ENCODE measurements at regions not wholly inside any gene's neighbourhood (a gene's known extent, or its start where the extent isn't known, plus 50 kb on each side); places are given as distances from the start of the nearest gene placed in this dataset.

- Histone ChIP-seq H3K4me3 (ENCODE audit: low read length) (peak overlapping the region; percentile 18), H3K27me3 (replicated peaks; ENCODE audit: control insufficient read depth, insufficient read depth, low read length) (no peaks in the 10 kb centered on the region), H3K4me1 (ENCODE audit: control insufficient read depth, insufficient read depth, low read length) (peaks cover 25% of the 10 kb centered on the region), H3K9ac (ENCODE audit: low read length) (peak overlapping the region; percentile 71), H3K9me3 (ENCODE audit: control insufficient read depth, low read length) (peaks cover 9% of the 10 kb centered on the region), H3K36me3 (ENCODE audit: control insufficient read depth, insufficient read depth, low read length, severe bottlenecking) (no peaks in the 10 kb centered on the region)
- DNase-seq (ENCODE audit: low read depth), result peak; percentile 95
Measured at GRCh38 chr6:3585320-3585935, 128.6 kb upstream of the SLC22A23 start.

GRCh38 chr6:3584606-3585005, 127.8 kb upstream of the SLC22A23 start:
- no peak overlapping the region for H3K4me3 ChIP-seq (ENCODE audit: low read length)
- H3K4me1 ChIP-seq (ENCODE audit: control insufficient read depth, insufficient read depth, low read length), result peaks cover 25% of the 10 kb centered on the region
- peak overlapping the region; percentile 9 for H3K9ac ChIP-seq (ENCODE audit: low read length)
- no peak for DNase-seq (ENCODE audit: low read depth)
- H3K9me3 ChIP-seq (ENCODE audit: control insufficient read depth, low read length), result peaks cover 9% of the 10 kb centered on the region
- no peaks in the 10 kb centered on the region for H3K27me3 ChIP-seq (replicated peaks; ENCODE audit: control insufficient read depth, insufficient read depth, low read length)
- H3K36me3 ChIP-seq (ENCODE audit: control insufficient read depth, insufficient read depth, low read length, severe bottlenecking), result no peaks in the 10 kb centered on the region

GRCh38 chr6:3581469-3581868, 124.6 kb upstream of the SLC22A23 start:
- DNase-seq (ENCODE audit: low read depth), result no peak
- H3K4me3 ChIP-seq (ENCODE audit: low read length), result no peak overlapping the region
- H3K9me3 ChIP-seq (ENCODE audit: control insufficient read depth, low read length), result no peaks in the 10 kb centered on the region
- no peak overlapping the region for H3K9ac ChIP-seq (ENCODE audit: low read length)
- H3K27me3 ChIP-seq (replicated peaks; ENCODE audit: control insufficient read depth, insufficient read depth, low read length), result no peaks in the 10 kb centered on the region
- H3K4me1 ChIP-seq (ENCODE audit: control insufficient read depth, insufficient read depth, low read length), result peaks cover 25% of the 10 kb centered on the region
- no peaks in the 10 kb centered on the region for H3K36me3 ChIP-seq (ENCODE audit: control insufficient read depth, insufficient read depth, low read length, severe bottlenecking)

- no peak for DNase-seq (ENCODE audit: low read depth)
- no peak overlapping the region for H3K4me3 ChIP-seq (ENCODE audit: low read length)
- H3K36me3 ChIP-seq (ENCODE audit: control insufficient read depth, insufficient read depth, low read length, severe bottlenecking), result no peaks in the 10 kb centered on the region
- no peak overlapping the region for H3K9ac ChIP-seq (ENCODE audit: low read length)
- no peaks in the 10 kb centered on the region for H3K27me3 ChIP-seq (replicated peaks; ENCODE audit: control insufficient read depth, insufficient read depth, low read length)
- H3K4me1 ChIP-seq (ENCODE audit: control insufficient read depth, insufficient read depth, low read length), result peaks cover 11% of the 10 kb centered on the region
- no peaks in the 10 kb centered on the region for H3K9me3 ChIP-seq (ENCODE audit: control insufficient read depth, low read length)
Measured at GRCh38 chr6:3579652-3580175, 122.9 kb upstream of the SLC22A23 start.

- Histone ChIP-seq H3K9ac (ENCODE audit: low read length) (no peak overlapping the region), H3K4me1 (ENCODE audit: control insufficient read depth, insufficient read depth, low read length) (peaks cover 4% of the 10 kb centered on the region), H3K9me3 (ENCODE audit: control insufficient read depth, low read length) (no peaks in the 10 kb centered on the region), H3K27me3 (replicated peaks; ENCODE audit: control insufficient read depth, insufficient read depth, low read length) (no peaks in the 10 kb centered on the region), H3K4me3 (ENCODE audit: low read length) (no peak overlapping the region), H3K36me3 (ENCODE audit: control insufficient read depth, insufficient read depth, low read length, severe bottlenecking) (no peaks in the 10 kb centered on the region)
- DNase-seq (ENCODE audit: low read depth), result no peak
Measured at GRCh38 chr6:3578981-3579380, 122.1 kb upstream of the SLC22A23 start.

GRCh38 chr6:3577517-3577916, 120.7 kb upstream of the SLC22A23 start:
- Histone ChIP-seq H3K4me3 (ENCODE audit: low read length) (no peak overlapping the region), H3K4me1 (ENCODE audit: control insufficient read depth, insufficient read depth, low read length) (no peaks in the 10 kb centered on the region), H3K36me3 (ENCODE audit: control insufficient read depth, insufficient read depth, low read length, severe bottlenecking) (no peaks in the 10 kb centered on the region), H3K9ac (ENCODE audit: low read length) (no peak overlapping the region), H3K27me3 (replicated peaks; ENCODE audit: control insufficient read depth, insufficient read depth, low read length) (no peaks in the 10 kb centered on the region), H3K9me3 (ENCODE audit: control insufficient read depth, low read length) (no peaks in the 10 kb centered on the region)
- no peak for DNase-seq (ENCODE audit: low read depth)

GRCh38 chr6:3575701-3576100, 118.9 kb upstream of the SLC22A23 start:
- H3K9me3 ChIP-seq (ENCODE audit: control insufficient read depth, low read length), result no peaks in the 10 kb centered on the region
- H3K4me3 ChIP-seq (ENCODE audit: low read length), result no peak overlapping the region
- H3K36me3 ChIP-seq (ENCODE audit: control insufficient read depth, insufficient read depth, low read length, severe bottlenecking), result no peaks in the 10 kb centered on the region
- no peak for DNase-seq (ENCODE audit: low read depth)
- H3K9ac ChIP-seq (ENCODE audit: low read length), result no peak overlapping the region
- H3K4me1 ChIP-seq (ENCODE audit: control insufficient read depth, insufficient read depth, low read length), result no peaks in the 10 kb centered on the region
- H3K27me3 ChIP-seq (replicated peaks; ENCODE audit: control insufficient read depth, insufficient read depth, low read length), result no peaks in the 10 kb centered on the region

- Histone ChIP-seq H3K9me3 (ENCODE audit: control insufficient read depth, low read length) (no peaks in the 10 kb centered on the region), H3K9ac (ENCODE audit: low read length) (no peak overlapping the region), H3K4me3 (ENCODE audit: low read length) (no peak overlapping the region), H3K4me1 (ENCODE audit: control insufficient read depth, insufficient read depth, low read length) (no peaks in the 10 kb centered on the region), H3K27me3 (replicated peaks; ENCODE audit: control insufficient read depth, insufficient read depth, low read length) (peaks cover 3% of the 10 kb centered on the region), H3K36me3 (ENCODE audit: control insufficient read depth, insufficient read depth, low read length, severe bottlenecking) (no peaks in the 10 kb centered on the region)
- DNase-seq (ENCODE audit: low read depth), result no peak
Measured at GRCh38 chr6:3575166-3575565, 118.3 kb upstream of the SLC22A23 start.

GRCh38 chr6:3573670-3574069, 116.8 kb upstream of the SLC22A23 start:
- H3K4me3 ChIP-seq (ENCODE audit: low read length), result no peak overlapping the region
- no peak overlapping the region for H3K9ac ChIP-seq (ENCODE audit: low read length)
- peaks cover 3% of the 10 kb centered on the region for H3K27me3 ChIP-seq (replicated peaks; ENCODE audit: control insufficient read depth, insufficient read depth, low read length)
- H3K4me1 ChIP-seq (ENCODE audit: control insufficient read depth, insufficient read depth, low read length), result no peaks in the 10 kb centered on the region
- DNase-seq (ENCODE audit: low read depth), result no peak
- no peaks in the 10 kb centered on the region for H3K9me3 ChIP-seq (ENCODE audit: control insufficient read depth, low read length)
- H3K36me3 ChIP-seq (ENCODE audit: control insufficient read depth, insufficient read depth, low read length, severe bottlenecking), result no peaks in the 10 kb centered on the region

- DNase-seq (ENCODE audit: low read depth), result no peak
- no peaks in the 10 kb centered on the region for H3K9me3 ChIP-seq (ENCODE audit: control insufficient read depth, low read length)
- no peaks in the 10 kb centered on the region for H3K36me3 ChIP-seq (ENCODE audit: control insufficient read depth, insufficient read depth, low read length, severe bottlenecking)
- H3K4me1 ChIP-seq (ENCODE audit: control insufficient read depth, insufficient read depth, low read length), result no peaks in the 10 kb centered on the region
- H3K4me3 ChIP-seq (ENCODE audit: low read length), result no peak overlapping the region
- no peak overlapping the region for H3K9ac ChIP-seq (ENCODE audit: low read length)
- H3K27me3 ChIP-seq (replicated peaks; ENCODE audit: control insufficient read depth, insufficient read depth, low read length), result peaks cover 3% of the 10 kb centered on the region
Measured at GRCh38 chr6:3571836-3572235, 115.0 kb upstream of the SLC22A23 start.

- peaks cover 3% of the 10 kb centered on the region for H3K27me3 ChIP-seq (replicated peaks; ENCODE audit: control insufficient read depth, insufficient read depth, low read length)
- DNase-seq (ENCODE audit: low read depth), result no peak
- no peak overlapping the region for H3K4me3 ChIP-seq (ENCODE audit: low read length)
- H3K4me1 ChIP-seq (ENCODE audit: control insufficient read depth, insufficient read depth, low read length), result no peaks in the 10 kb centered on the region
- no peaks in the 10 kb centered on the region for H3K9me3 ChIP-seq (ENCODE audit: control insufficient read depth, low read length)
- no peaks in the 10 kb centered on the region for H3K36me3 ChIP-seq (ENCODE audit: control insufficient read depth, insufficient read depth, low read length, severe bottlenecking)
- no peak overlapping the region for H3K9ac ChIP-seq (ENCODE audit: low read length)
Measured at GRCh38 chr6:3571250-3571681, 114.4 kb upstream of the SLC22A23 start.

- Histone ChIP-seq H3K36me3 (ENCODE audit: control insufficient read depth, insufficient read depth, low read length, severe bottlenecking) (no peaks in the 10 kb centered on the region), H3K9me3 (ENCODE audit: control insufficient read depth, low read length) (no peaks in the 10 kb centered on the region), H3K27me3 (replicated peaks; ENCODE audit: control insufficient read depth, insufficient read depth, low read length) (peaks cover 3% of the 10 kb centered on the region), H3K9ac (ENCODE audit: low read length) (no peak overlapping the region), H3K4me3 (ENCODE audit: low read length) (no peak overlapping the region), H3K4me1 (ENCODE audit: control insufficient read depth, insufficient read depth, low read length) (no peaks in the 10 kb centered on the region)
- DNase-seq (ENCODE audit: low read depth), result no peak
Measured at GRCh38 chr6:3569816-3570215, 113.0 kb upstream of the SLC22A23 start.
